OCI-LY1 (cell line): ENCODE measurements at regions not wholly inside any gene's neighbourhood (a gene's known extent, or its start where the extent isn't known, plus 50 kb on each side); places are given as distances from the start of the nearest gene placed in this dataset.

ENCODE experiments used
- EZH2 ChIP-seq: fragments of 200-600 bp; sonication (generic), shearing (Covaris generic); IDR thresholded peaks from 2 replicates; pipeline ENCODE4 v1.8.0; 2017; ENCODE audit warnings: borderline replicate concordance, mixed run types, mild to moderate bottlenecking, antibody characterized with exemption, low read length, moderate library complexity, mixed read lengths
- TF ChIP-seq, protein P1 (sequence below): fragments of 200-600 bp; sonication (generic), shearing (Covaris generic); IDR thresholded peaks from 2 replicates; pipeline ENCODE4 v1.5.1; 2017; ENCODE audit warnings: mild to moderate bottlenecking, antibody characterized with exemption, low read length, moderate library complexity, mixed read lengths

DNA sequence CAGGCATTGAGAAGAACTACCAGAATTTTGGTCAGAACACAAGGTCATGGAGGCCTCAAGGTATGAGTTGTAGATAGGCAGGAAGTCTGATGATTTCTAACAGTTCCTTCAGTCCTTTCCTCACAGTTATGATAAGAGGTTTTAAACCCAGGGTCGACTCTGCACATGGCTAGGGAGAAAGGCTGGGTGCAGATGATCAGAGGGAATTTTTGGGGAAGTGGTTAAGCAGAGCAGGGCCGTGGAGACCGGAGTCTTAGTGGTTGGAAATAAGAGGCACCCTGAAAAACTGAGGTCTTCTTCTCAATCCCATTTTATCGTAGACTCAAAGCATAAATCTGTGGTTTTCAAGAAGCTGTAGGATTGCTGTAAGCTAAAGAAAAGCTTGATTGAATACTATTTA lies 118.5 kb upstream of the ANK2 start:
- TF ChIP-seq, protein P1, sequence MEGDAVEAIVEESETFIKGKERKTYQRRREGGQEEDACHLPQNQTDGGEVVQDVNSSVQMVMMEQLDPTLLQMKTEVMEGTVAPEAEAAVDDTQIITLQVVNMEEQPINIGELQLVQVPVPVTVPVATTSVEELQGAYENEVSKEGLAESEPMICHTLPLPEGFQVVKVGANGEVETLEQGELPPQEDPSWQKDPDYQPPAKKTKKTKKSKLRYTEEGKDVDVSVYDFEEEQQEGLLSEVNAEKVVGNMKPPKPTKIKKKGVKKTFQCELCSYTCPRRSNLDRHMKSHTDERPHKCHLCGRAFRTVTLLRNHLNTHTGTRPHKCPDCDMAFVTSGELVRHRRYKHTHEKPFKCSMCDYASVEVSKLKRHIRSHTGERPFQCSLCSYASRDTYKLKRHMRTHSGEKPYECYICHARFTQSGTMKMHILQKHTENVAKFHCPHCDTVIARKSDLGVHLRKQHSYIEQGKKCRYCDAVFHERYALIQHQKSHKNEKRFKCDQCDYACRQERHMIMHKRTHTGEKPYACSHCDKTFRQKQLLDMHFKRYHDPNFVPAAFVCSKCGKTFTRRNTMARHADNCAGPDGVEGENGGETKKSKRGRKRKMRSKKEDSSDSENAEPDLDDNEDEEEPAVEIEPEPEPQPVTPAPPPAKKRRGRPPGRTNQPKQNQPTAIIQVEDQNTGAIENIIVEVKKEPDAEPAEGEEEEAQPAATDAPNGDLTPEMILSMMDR, result no peak
- no peak for TF ChIP-seq EZH2
